Hepatocyte (in vitro differentiated cells): ENCODE measurements at regions not wholly inside any gene's neighbourhood (a gene's known extent, or its start where the extent isn't known, plus 50 kb on each side); places are given as distances from the start of the nearest gene placed in this dataset.
"Not testable (repeated sequence)": the region's sequence is repeated elsewhere in the genome, so short reads cannot be mapped to it uniquely, and the experiment has no call there.

Experiments used
- DNase-seq: peaks from one replicate; pipeline ENCODE4 v3.0.0-alpha.2; 2016; ENCODE audit warnings: low spot score
- H2AFZ ChIP-seq: fragments of 200-600 bp; sonication (generic); 2 replicates; pipeline ENCODE4 v1.6.0; 2016; ENCODE audit warnings: antibody characterized with exemption, mild to moderate bottlenecking
- H3K27ac ChIP-seq: fragments of 200-600 bp; sonication (generic); 2 replicates; pipeline ENCODE4 v1.5.1; 2016; ENCODE audit warnings: mild to moderate bottlenecking
- H3K27me3 ChIP-seq: fragments of 200-600 bp; sonication (generic); 2 replicates; pipeline ENCODE4 v1.6.1; 2016
- H3K36me3 ChIP-seq: fragments of 200-600 bp; sonication (generic); replicated peaks from 2 replicates; pipeline ENCODE4 v1.5.1; 2016; ENCODE audit warnings: low read depth; ENCODE audit not compliant: insufficient read depth
- H3K4me1 ChIP-seq: fragments of 200-600 bp; sonication (generic); 2 replicates; pipeline ENCODE4 v1.5.1; 2016; ENCODE audit warnings: mild to moderate bottlenecking, moderate library complexity; ENCODE audit not compliant: insufficient read depth
- H3K4me2 ChIP-seq: fragments of 200-600 bp; sonication (generic); 2 replicates; pipeline ENCODE4 v1.6.0; 2016
- H3K4me3 ChIP-seq: fragments of 200-600 bp; sonication (generic); 2 replicates; pipeline ENCODE4 v1.5.1; 2016; ENCODE audit warnings: mild to moderate bottlenecking
- H3K79me2 ChIP-seq: fragments of 200-600 bp; sonication (generic); 2 replicates; pipeline ENCODE4 v1.6.0; 2017; ENCODE audit warnings: mild to moderate bottlenecking
- H3K9me2 ChIP-seq: fragments of 200-600 bp; sonication (generic); replicated peaks from 2 replicates; pipeline ENCODE4 v1.6.0; 2017; ENCODE audit warnings: mild to moderate bottlenecking; ENCODE audit not compliant: insufficient read depth
- H3K9me3 ChIP-seq: fragments of 200-600 bp; sonication (generic); 2 replicates; pipeline ENCODE4 v1.5.1; 2016; ENCODE audit warnings: low read depth, mild to moderate bottlenecking
- H4K20me1 ChIP-seq: fragments of 200-600 bp; sonication (generic); 2 replicates; pipeline ENCODE4 v1.6.0; 2016; ENCODE audit warnings: mild to moderate bottlenecking; ENCODE audit not compliant: insufficient read depth, poor library complexity, severe bottlenecking
- EZH2 ChIP-seq: fragments of 200-600 bp; sonication (generic); IDR thresholded peaks from 2 replicates; pipeline ENCODE4 v1.6.1; 2016; ENCODE audit warnings: antibody characterized with exemption, mild to moderate bottlenecking, borderline replicate concordance
- EZH2phosphoT487 ChIP-seq: fragments of 200-600 bp; sonication (generic); IDR thresholded peaks from one replicate; pipeline ENCODE4 v1.6.1; 2018; ENCODE audit warnings: antibody characterized with exemption, mild to moderate bottlenecking, low read depth, moderate library complexity; ENCODE audit not compliant: unreplicated experiment, severe bottlenecking
- WGBS: methylation state at CpG from one replicate; pipeline ENCODE4 v1.1.6; 2016; ENCODE audit warnings: low lambda C conversion rate; ENCODE audit errors: missing lambda C conversion rate; 5-methylcytosine and 5-hydroxymethylcytosine counted together
- TF ChIP-seq, protein P1 (sequence below): fragments of 200-600 bp; sonication (generic); IDR thresholded peaks from 2 replicates; pipeline ENCODE4 v1.5.1; 2016; ENCODE audit warnings: antibody characterized with exemption, mild to moderate bottlenecking; ENCODE audit not compliant: poor library complexity

DNA sequence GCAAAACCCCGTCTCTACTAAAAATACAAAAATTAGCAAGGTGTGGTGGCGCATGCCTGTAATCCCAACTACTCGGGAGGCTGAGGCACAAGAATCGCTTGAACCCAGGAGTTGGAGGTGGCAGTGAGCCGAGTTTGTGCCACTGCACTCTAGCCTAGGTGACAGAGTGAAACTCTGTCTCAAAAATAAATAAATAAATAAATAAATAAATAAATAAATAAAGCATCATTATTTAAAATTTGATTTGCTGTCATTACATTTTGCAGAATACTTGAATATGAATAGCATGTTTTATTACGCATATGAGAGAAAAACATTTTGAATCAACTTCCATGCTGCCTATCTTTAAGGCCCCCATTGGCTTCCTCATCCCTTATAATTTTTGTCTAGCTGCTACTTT is 53.4 kb upstream of the MED14 start:
- not testable (repeated sequence) for H3K27me3 ChIP-seq, H2AFZ ChIP-seq, H3K4me1 ChIP-seq, H4K20me1 ChIP-seq, H3K27ac ChIP-seq, H3K9me3 ChIP-seq, H3K9me2 ChIP-seq, H3K4me2 ChIP-seq, H3K79me2 ChIP-seq, DNase-seq, H3K36me3 ChIP-seq, H3K4me3 ChIP-seq
- WGBS: 91% methylated on average over 6 of the region's 6 CpGs

DNA sequence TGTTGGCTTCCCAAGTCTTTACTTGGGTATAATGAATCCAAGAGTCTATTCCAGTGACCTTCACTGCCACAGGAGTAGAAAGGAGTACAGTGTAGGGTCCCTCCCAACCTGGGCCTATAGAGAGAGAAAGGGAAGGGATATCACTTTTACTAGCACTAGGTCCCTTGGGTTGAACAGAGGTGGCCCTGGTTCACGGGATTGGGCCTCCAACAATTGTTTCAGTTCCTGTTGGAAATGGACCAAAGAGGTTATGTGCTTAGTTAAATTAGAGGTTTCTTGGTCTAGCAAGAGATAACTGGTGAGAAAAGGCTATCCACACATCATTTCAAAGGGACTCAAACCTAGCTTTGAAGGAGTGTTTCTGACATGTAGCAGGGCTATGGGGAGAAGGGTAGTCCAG is 57.1 kb upstream of the MED14 start:
- Histone ChIP-seq H3K4me3 (no peak overlapping the region), H3K4me1 (no peaks in the 10 kb centered on the region), H3K9me3 (no peaks in the 10 kb centered on the region), H3K27me3 (no peaks in the 10 kb centered on the region), H3K79me2 (no peaks in the 10 kb centered on the region), H4K20me1 (no peaks in the 10 kb centered on the region), H3K9me2 (no peaks in the 10 kb centered on the region), H3K36me3 (no peaks in the 10 kb centered on the region), H3K4me2 (no peak overlapping the region), H2AFZ (no peak overlapping the region), H3K27ac (no peak overlapping the region)
- 86% methylated on average over 1 of the region's 1 CpG for WGBS
- DNase-seq: no peak
- TF ChIP-seq EZH2 (no peak), EZH2phosphoT487 (no peak)
- TF ChIP-seq, protein P1, sequence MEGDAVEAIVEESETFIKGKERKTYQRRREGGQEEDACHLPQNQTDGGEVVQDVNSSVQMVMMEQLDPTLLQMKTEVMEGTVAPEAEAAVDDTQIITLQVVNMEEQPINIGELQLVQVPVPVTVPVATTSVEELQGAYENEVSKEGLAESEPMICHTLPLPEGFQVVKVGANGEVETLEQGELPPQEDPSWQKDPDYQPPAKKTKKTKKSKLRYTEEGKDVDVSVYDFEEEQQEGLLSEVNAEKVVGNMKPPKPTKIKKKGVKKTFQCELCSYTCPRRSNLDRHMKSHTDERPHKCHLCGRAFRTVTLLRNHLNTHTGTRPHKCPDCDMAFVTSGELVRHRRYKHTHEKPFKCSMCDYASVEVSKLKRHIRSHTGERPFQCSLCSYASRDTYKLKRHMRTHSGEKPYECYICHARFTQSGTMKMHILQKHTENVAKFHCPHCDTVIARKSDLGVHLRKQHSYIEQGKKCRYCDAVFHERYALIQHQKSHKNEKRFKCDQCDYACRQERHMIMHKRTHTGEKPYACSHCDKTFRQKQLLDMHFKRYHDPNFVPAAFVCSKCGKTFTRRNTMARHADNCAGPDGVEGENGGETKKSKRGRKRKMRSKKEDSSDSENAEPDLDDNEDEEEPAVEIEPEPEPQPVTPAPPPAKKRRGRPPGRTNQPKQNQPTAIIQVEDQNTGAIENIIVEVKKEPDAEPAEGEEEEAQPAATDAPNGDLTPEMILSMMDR: no peak

DNA sequence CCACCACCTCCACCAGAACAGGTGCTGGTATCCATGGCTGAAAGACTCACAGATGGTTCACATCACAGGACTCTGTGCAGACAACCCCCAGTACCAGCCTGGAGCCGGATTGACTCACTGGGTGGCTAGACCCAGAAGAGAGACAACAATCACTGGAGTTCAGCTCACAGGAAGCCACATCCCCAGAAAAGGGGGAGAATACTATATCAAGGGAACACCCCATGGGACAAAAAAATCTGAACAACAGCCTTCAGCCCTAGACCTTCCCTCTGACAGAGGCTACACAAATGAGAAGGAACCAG is 59.4 kb upstream of the MED14 start:
- H3K4me2 ChIP-seq: peak overlapping the region; percentile 69
- H2AFZ ChIP-seq: peak overlapping the region; percentile 46
- peak overlapping the region; percentile 72 for H3K27ac ChIP-seq
- H3K9me2 ChIP-seq, H3K79me2 ChIP-seq, H4K20me1 ChIP-seq, H3K4me1 ChIP-seq, H3K4me3 ChIP-seq, DNase-seq, H3K27me3 ChIP-seq, H3K36me3 ChIP-seq, H3K9me3 ChIP-seq: not testable (repeated sequence)
- 88% methylated on average over 1 of the region's 1 CpG for WGBS

DNA sequence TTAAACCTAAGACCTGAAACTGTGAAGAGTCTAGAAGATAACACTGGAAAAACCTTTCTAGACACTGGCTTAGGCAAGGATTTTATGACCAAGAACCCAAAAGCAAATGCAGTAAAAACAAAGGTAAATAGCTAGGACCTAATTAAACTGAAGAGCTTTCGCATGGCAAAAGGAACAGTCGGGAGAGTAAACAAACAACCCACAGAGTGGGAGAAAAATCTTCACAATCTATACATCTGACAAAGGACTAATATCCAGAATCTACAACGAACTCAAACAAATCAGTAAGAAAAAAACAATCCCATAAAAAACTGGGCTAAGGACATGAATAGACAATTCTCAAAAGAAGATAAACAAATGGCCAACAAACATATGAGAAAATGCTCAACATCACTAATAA is 64.4 kb upstream of the MED14 start:
- not testable (repeated sequence) for H3K4me1 ChIP-seq, H3K9me3 ChIP-seq, H3K27ac ChIP-seq, H3K9me2 ChIP-seq, H3K4me3 ChIP-seq, H2AFZ ChIP-seq, DNase-seq, H3K79me2 ChIP-seq, H3K4me2 ChIP-seq, H4K20me1 ChIP-seq, H3K27me3 ChIP-seq, H3K36me3 ChIP-seq
- 60% methylated on average over 3 of the region's 3 CpGs for WGBS

DNA sequence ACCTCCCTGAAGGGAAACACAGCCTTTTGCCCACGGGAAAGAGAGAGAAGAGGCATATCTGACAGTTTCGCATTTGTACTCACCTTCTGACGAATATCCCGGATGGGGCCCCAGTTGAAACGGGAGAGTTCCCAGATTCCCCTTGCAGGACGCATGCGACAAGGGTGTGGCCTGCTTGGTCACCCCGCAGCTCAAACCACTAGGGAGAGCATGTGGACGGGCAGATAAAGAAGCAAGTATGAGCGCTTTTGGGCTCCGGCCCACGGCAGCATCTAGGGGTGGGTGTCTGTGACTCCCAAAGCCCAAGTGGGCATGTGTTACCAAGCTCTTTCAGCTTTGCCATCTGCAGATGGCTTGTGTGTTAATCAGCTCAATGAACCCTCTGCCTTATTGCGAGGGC is 70.1 kb upstream of the MED14 start:
- Histone ChIP-seq H3K4me2 (no peak overlapping the region), H3K4me3 (no peak overlapping the region), H4K20me1 (no peaks in the 10 kb centered on the region), H3K79me2 (no peaks in the 10 kb centered on the region), H3K9me2 (no peaks in the 10 kb centered on the region), H2AFZ (no peak overlapping the region), H3K4me1 (no peaks in the 10 kb centered on the region), H3K9me3 (no peaks in the 10 kb centered on the region), H3K36me3 (no peaks in the 10 kb centered on the region), H3K27me3 (no peaks in the 10 kb centered on the region), H3K27ac (no peak overlapping the region)
- WGBS: 87% methylated on average over 13 of the region's 13 CpGs
- TF ChIP-seq, protein P1: no peak
- TF ChIP-seq EZH2phosphoT487 (no peak), EZH2 (no peak)
- DNase-seq: no peak
